GM21619 (cell line): ENCODE measurements at regions not wholly inside any gene's neighbourhood (a gene's known extent, or its start where the extent isn't known, plus 50 kb on each side); places are given as distances from the start of the nearest gene placed in this dataset.
"Not testable (repeated sequence)": the region's sequence is repeated elsewhere in the genome, so short reads cannot be mapped to it uniquely, and the experiment has no call there.

Experiments
- ATAC-seq: cut with Tn5 transposase; IDR thresholded peaks from one replicate; pipeline ENCODE4 v1.9.1; 2021; ENCODE audit not compliant: unreplicated experiment

- no peak for ATAC-seq
Measured at GRCh38 chr1:238485057-238485911, 594.6 kb upstream of the ZP4 start.

- no peak for ATAC-seq
Measured at GRCh38 chr1:238484121-238484520, 593.4 kb upstream of the ZP4 start.

GRCh38 chr1:238476841-238477240, 586.1 kb upstream of the ZP4 start:
- no peak for ATAC-seq

- ATAC-seq: no peak
Measured at GRCh38 chr1:238475712-238476111, 585.0 kb upstream of the ZP4 start.

GRCh38 chr1:238474263-238474662, 583.5 kb upstream of the ZP4 start:
- ATAC-seq: no peak

GRCh38 chr1:238469146-238469631, 578.5 kb upstream of the ZP4 start:
- ATAC-seq: no peak

- no peak for ATAC-seq
Measured at GRCh38 chr1:238468068-238468467, 577.3 kb upstream of the ZP4 start.

- no peak for ATAC-seq
Measured at GRCh38 chr1:238466459-238466858, 575.7 kb upstream of the ZP4 start.

GRCh38 chr1:238465449-238465848, 574.7 kb upstream of the ZP4 start:
- ATAC-seq: no peak

- ATAC-seq: no peak
Measured at GRCh38 chr1:238458899-238459298, 568.2 kb upstream of the ZP4 start.

- ATAC-seq: no peak
Measured at GRCh38 chr1:238457610-238458009, 566.9 kb upstream of the ZP4 start.

- no peak for ATAC-seq
Measured at GRCh38 chr1:238451781-238452310, 561.1 kb upstream of the ZP4 start.

GRCh38 chr1:238450976-238451375, 560.3 kb upstream of the ZP4 start:
- no peak for ATAC-seq

- no peak for ATAC-seq
Measured at GRCh38 chr1:238443687-238444086, 553.0 kb upstream of the ZP4 start.

- ATAC-seq: no peak
Measured at GRCh38 chr1:238439511-238439910, 548.8 kb upstream of the ZP4 start.

- no peak for ATAC-seq
Measured at GRCh38 chr1:238438311-238439270, 547.9 kb upstream of the ZP4 start.

- ATAC-seq: not testable (repeated sequence)
Measured at GRCh38 chr1:238429703-238430102, 539.0 kb upstream of the ZP4 start.

GRCh38 chr1:238419209-238419608, 528.5 kb upstream of the ZP4 start:
- no peak for ATAC-seq

- ATAC-seq: no peak
Measured at GRCh38 chr1:238409932-238410331, 519.2 kb upstream of the ZP4 start.

GRCh38 chr1:238409191-238409850, 518.6 kb upstream of the ZP4 start:
- no peak for ATAC-seq

GRCh38 chr1:238408737-238409136, 518.0 kb upstream of the ZP4 start:
- ATAC-seq: no peak
